Activated T-cell treated with anti-CD3 and anti-CD28 coated beads for 24 hours (primary cell): ENCODE measurements at regions not wholly inside any gene's neighbourhood (a gene's known extent, or its start where the extent isn't known, plus 50 kb on each side); places are given as distances from the start of the nearest gene placed in this dataset.
"Not testable (repeated sequence)": the region's sequence is repeated elsewhere in the genome, so short reads cannot be mapped to it uniquely, and the experiment has no call there.

ENCODE experiments used
- DNase-seq: peaks from one replicate; pipeline ENCODE4 v3.0.0-alpha.2; 2020; ENCODE audit warnings: low read depth

DNA sequence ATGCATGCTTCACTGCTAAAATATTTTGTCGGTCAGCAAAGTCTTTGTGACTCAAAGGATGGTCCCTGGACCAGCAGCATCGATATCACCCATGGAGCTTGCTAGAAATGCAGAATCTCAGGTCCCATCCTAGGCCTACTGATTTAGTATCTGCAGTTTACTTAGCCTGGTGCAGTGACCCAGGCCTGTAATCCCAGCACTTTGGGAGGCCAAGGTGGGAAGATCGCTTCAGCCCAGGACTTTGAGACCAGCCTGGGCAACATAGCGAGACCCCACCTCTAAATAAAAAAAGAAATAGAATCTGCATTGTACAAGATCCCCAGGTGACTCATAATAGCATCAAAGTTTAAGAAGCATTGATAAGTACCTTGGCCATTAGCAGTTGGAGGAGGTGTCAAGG lies 248.7 kb downstream of the CD83 start:
- DNase-seq, result no peak

DNA sequence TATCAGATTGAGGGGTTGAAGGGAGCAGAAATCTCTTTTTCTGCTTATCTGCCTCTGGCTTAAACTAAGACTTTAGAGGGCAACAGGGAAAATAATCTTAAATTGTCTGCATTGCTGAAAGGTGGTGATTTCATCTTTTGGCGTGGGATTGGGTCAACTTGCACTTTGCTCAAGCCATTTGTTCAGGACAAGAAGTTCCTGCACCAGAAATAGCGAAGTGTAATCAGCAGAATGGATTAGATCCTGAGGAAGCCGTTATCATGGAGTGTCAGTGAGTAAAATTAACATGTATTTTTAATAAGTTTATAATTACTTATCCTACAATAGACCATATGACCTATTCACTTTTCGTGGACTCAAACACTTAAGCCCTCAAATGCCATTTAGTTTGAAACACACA lies 249.3 kb downstream of the CD83 start:
- DNase-seq, result no peak

DNA sequence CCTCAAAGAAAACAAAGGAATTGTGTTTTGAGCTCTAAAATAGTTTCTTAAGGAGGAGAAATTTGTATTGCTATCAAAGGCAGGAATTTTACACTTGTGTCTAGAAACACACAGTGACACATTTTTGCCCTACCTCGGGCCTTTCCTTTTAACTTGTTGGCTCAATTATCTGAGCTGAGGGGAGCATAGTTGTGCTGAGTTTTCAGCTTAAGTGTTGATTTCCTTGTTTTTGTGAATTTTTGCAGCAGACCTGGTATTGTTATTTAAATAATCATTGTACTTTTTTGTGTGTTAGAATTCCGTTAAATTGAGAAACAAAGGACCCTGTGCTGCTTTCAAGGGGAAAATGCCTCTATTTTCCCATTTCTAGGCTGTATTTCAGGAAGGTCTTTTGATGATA lies 249.7 kb downstream of the CD83 start:
- DNase-seq, result no peak

DNA sequence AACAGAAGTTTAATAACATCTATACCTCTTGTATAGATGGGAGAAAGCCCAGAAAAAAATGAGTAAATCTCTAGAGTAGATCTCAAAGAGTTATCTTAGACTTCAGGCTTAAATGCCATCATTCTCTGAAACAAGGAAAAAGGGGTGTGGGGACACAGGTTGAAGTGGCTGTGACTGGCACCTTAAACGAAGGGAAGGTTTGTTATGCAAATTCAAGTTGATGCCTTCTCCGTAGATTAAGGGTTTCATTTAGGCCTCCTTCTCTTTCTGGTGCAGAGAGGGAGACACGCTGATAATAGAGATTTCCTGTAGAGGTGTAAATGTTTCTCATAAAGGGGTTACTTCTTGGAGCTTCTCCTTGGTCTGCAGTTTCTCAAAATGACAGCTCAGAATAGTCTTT lies 252.1 kb downstream of the CD83 start:
- no peak for DNase-seq

DNA sequence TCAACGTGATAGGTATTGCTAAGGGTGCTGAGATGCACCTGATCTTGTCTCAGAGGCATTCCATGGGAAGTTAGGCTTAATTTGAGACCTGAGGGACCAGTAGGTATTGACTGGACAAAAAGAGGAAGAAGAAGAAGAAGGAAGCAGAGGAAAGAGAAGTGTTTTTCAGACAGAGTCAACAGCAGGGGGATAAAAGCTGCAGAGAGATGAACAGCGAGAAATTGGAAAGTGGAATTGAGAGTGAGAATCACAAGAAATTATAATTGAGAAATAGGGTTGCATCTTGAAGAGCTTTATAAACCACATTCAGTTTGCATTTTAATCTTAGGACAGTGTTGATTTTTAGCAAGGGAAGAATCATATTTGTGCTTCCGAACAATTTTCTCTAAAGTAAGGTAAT lies 254.0 kb downstream of the CD83 start:
- no peak for DNase-seq

DNA sequence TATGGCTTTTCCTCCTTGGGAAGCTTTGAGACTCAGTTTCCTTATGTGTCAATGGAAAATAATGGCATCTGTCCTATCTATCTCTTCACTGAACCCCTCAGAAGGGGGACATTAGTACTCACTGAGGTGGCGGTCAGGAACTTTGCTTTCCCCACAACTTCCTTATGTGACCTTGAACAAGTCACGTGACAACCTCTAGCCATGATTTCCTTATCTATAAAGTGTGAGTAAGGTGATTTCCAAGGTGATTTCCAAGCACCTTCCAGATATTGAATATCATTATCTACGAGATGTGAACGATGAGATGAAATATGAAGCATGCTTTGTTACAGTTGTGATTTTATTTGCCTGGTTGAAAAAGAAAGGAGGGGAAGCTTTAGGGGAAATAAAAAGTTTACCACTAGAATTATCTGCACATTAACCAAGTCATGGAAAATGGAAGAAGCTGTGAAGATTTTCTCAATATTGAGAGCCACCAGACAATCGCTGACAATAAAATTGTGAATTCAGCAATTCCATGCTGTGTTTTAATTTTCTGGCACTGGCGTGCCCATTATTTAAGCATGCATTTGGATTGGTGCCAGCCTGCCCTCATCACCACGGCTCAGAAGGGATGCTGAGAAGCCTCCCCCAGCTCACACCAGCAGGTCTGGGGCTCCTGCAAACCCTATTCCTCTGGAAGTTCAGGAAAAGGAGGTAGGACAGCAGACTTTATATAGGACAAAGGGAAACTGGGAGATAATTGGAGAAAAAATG lies 255.3 kb downstream of the CD83 start:
- DNase-seq, result no peak

DNA sequence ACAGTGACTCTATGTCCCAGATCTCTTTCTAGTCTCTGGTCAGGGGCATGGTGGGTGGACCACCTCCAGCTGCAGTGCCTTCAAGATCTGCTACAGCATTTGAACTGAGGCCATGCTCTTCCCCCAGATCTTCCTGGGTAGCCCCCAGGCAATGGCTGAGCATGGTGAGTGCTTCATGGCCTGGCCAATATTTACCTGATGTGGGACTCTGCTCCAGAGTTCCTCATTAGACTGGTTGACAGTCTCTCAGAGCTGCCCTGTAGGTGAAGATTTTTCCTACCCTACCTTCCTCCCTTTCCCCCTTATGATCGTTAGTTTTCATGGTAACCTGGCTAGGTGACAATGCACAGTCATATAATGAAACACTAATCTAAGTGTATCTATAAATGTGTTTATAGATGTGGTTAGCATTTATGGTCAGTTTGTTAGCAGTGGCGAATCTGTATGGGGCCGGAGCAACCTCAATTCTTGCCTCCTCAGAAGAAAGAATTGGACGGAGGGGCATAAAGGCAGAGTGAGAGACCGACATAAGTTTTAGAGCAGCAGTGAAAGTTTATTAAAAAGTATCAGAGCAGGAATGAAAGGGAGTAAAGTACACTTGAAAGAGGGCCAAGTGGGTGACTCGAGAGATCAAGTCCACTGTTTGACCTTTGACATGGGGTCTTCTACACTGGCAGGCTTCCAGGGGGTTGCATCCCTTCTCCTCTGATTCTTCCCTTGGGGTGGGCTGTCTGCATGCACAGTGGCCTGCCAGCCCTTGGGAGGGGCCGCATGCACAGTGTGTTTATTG lies 256.3 kb downstream of the CD83 start:
- DNase-seq, result no peak

DNA sequence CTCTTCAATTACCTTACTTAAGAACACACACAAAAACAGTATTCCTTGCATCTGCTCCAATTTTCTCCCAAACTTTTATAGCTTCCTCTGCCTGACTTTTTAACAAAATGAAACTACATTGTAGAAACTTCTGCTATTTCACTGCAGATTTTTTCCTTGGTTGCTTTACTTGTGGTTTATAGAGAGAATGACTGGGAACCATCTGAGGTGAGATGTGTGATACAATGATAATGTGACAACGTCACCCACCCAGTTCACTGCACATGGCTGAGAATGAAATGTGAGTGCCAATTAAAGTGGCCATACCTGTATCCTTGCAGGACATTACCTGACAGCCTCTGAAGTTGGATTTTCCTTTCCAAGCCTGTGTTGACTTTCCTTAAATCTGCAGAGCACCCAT lies 258.4 kb downstream of the CD83 start:
- no peak for DNase-seq

DNA sequence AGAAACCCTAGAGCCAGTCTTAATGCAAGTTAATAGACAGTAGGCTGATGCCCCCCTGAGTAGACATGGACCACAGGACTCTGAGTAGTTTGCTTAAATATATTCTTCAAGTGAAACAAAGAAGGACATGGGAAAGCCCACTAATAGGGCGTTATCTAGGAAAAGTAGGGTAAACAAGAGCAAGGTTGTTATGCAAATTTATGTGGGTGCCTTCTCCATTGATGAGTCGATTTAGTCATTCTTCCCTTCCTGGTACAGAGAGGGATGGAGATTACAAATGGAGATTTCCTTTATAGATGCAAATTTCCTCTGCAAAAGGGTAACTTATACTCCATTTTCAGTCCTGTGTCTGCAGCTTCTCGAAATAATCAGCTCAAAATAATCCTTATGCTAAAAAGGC lies 262.0 kb downstream of the CD83 start:
- no peak for DNase-seq

DNA sequence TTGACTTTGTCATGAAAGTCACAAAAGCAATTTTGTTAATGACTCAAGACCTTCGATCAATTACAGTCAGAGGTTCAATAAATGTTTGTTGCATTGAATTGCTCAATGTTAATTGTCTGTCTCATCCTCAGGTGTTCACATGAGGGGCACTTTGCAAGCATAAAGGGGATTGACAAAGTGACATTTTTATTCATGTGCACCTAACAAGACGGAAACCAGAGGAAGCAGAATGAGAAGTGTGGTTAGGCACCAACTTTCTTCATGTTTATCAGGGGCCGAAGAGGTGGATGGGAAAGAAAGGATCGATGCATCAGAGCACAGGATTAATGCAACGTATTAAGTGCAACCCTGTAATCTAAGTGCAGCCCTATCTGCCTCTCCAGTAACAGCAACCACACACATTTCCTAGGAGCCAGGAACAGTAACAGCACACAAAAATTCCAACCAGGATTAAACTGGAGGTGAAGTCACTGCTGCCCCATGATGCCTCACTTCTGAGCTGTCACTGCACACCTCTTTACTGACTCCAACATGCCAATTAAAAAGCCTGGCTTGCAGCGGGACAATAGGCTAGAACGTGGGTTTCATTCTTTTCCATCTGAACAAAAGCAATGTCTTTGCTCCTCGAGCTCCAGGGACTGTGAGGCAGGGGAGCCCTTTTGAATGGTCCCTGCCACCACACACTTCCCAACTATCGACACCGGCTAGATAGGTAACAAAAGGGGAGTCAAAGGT lies 262.7 kb downstream of the CD83 start:
- no peak for DNase-seq

DNA sequence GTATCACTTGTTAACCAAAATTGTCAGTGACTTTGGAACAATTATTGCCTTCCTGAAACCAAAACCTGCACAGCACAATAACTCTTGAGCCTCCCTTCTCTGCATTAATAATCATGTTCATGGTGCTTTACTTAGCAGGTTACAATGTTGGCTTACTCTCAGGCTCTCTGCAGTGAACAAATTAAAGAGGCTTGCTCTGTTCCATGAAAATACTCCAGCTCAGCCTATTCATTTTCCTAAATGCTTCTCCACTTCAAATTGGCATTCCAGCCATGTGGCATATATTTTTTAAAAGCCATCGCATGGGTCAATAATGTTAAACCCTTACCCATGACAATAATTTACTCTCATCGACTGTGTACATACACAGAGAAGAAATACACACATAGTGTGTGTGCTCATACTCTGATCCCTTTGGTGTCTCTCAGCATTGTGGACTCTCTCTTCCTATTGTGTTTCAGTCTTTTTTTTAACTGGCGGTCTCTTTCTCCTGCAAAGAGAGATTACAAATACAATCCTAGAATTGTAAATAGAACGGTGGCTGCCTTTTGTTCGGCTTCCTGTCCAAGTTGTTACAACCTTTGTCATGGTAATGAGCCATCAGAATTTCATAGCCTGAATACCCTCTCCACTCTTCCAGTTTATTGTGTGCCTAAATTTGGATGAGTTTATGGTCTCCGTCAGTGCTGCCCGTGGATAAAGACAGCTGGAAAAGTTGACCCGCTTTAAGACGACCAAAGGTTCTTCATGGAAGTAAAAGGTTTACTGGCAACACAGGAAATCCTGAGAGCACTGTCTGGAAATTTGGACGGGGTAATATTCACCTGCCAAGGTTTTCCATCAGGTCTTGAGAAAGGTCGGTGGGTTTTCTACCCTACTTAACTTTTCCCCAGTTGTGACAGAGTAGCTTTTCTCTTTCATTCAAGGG lies 263.6 kb downstream of the CD83 start:
- DNase-seq, result no peak

DNA sequence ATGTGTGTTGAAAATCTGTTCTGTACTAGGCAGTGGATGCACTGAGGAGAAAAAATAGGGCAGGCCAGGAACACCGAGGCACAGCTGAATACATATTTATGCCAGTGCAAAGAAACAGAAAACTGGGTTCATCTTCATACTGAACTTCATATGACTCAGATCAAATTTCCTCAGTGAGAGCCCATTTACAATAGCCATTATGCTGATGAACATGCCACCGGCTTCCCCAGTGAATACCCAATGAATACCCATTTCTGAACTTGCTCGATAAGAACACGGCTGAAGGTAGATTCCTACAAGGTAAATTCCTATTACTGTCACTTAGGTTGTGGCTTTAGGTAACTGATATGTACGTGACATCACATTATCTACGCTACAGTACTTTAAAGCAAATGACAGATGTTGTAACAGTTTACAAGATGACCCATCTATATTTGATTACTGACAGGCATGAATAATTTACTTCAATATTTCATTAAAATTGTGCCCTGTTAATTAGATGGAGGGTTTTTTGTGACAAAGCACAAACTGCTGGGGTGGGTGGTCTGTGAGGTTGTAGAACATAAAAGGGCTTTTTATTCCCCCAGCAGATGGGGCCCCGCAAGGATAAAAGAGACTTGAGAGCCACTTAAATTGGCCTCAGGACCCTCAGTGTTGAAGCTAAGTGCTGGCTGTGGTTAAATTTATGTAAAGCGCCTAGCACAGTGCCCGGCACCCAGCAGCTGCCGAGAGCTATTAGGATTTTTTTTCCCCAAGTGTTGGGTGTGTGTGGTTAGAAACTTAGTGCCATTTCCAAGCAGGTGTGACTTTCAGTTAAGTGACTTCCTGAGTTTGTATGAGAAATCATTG lies 264.5 kb downstream of the CD83 start:
- DNase-seq, result no peak

DNA sequence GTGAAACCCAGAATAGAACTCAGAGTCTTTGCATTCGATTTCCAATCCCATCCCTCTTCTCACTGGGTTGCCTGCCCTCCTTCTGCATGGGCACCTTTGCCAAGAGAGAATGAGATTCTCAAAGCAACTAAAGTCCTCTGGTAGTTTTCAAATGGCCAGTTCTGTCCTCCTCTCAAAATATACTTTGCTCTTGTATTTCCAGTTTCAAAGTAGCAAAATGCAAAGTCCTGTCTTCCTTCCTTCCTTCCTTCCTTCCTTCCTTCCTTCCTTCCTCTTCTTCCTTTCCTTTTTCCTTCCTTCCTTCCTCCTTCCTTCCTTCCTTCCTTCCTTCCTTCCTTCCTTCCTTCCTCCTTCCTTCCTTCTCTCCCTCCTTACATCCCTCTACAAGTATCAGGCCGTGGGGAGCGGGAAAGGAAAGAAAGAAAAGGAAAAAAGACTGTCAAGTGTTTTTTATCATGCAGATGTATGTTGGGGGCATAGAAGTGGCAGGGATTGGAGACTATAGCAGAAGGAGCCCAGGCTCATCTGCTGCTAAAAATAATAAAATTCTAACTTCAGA lies 265.2 kb downstream of the CD83 start:
- no peak for DNase-seq

DNA sequence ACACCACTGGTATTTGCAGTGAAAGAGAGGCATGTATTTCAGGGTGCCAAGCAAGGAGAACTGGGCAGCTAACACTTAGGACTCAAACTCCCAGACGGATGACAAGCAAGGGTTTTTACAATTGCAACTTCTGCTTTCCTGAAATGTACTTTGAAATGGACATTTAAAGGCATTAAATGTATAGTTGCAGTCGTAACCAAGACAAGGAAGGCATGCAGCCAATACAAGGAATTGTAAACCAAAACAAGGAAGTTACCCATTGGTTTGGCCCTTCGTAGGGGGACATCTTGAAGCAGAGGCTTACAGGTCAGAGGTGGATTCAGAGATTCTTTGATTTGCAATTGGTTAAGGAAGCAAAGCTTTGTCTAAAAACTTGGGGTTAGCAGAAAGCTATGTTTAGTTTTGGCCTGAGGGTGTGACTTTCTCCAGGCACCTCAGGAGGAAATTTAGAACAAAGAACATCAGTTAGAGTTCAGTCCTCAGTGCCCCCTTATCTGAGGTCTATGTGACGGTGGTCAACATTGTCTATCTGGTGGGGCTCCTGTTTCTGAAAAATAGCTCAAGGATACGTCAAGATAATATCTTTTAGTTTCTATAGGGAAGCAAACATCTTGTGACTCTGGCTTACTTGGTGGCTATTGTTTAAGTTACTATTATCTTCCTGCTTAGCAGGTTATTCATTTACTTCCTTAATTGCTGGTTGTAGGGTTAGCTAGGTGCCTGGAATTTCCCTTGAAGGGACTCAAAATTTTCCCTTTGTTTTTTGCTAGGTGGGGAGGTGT lies 266.0 kb downstream of the CD83 start:
- DNase-seq, result no peak

DNA sequence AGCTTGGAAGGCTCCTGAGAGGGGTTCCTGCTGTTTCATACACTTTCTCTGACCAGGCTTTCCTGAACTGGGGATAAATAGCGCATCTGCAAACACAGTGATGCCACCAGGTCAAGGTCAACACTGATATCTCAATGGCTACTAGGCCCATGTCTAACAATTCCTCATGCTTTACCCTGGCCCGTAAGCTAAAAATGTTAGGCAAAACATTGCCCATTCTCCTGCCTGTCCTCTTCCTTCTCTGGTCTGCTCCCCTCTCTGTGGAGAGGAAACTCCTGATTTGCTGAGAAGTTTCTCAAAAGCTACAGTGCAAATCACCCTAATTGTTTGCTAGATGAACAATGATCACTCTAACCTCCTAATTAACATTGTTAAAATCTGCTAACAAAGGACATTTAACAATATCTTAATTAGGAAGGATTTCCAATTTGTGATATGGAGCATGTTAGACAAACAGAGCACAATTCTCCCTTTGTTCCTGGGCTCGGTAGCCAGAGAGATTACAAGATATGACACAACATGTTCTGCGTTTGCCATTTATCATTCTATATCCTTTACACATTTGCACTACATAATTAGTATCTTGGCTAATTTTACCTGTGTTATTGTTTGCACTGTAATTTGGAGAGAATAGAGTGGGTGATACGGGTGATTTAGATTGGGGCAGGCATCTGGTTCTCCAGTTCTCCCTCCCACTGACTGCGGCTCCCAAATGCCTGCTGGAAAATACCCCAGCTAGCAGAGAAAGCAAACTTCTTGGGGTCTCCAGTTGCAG lies 266.8 kb downstream of the CD83 start:
- DNase-seq, result no peak

DNA sequence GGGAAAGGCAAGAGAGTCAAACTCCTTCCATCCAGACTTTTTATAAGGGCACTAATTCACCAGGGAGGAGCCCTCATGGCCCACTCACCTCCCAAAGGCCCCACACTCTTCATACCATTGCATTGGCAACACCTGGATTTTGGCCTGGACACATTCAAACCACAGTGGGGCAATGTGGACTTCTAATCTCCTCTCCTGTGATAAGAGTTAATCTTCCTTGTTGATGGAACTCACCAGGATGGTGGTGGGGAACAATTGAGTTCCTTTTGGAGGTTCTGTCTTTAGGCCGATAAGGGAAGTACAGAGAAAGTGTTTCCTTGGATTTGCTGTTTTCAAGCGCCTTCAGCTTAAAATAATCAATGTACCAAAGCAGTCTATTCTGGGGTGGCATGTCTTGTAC lies 268.7 kb downstream of the CD83 start:
- DNase-seq, result no peak

DNA sequence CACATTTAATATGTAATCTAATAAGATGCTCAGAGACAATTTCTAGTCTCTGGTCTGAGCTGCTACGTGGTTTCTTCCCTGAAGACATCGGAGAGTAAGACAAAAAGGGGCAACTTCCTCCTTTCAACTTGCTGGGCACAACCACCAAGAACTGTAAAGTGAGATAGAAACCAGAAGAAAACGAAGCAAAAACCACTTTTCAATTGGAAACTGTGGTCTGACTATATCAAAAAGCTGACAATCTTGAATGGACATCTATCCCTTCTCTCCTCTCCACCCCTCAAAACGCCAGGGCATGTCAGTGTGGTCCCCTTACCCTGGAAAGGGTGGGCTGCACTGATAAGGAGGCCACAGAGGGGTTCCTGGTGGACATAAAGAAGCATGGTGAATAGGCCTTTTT lies 269.1 kb downstream of the CD83 start:
- DNase-seq, result no peak

DNA sequence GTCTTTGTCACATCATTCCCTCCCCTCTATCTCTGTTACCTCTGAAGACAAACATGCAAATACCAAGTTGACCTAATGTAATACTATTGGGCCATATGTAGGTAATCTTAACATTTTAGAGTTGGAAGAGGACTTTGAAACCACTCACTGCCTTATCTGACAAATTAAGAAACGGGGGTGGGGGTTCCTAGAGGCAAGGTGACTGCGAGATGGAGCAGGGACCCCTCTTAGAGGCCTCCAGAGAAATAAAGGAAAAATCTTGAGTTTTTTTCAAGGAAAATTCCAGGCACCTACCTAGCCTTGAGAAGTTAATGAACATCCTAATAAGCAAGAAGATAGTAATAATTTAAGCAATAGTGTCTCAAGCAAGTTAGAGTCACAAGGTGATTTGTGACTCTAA lies 270.8 kb downstream of the CD83 start:
- no peak for DNase-seq

DNA sequence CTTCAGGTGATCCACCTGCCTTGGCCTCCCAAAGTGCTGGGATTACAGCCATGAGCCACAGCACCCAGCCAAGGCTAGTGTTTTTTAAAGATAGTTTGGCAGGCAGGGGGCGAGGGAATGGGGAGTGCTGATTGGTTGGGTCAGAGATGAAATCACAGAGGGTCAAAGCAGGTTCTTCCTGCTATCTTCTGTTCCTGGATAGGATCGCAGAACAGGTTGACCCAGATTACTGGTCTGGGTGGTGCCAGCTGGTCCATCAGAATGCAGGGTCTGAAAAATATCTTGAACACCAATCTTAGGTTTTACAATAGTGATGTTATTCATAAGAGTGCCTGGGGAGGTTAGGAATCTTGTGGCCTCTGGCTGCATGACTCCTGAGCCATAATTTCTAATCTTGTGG lies 272.2 kb downstream of the CD83 start:
- DNase-seq, result not testable (repeated sequence)
